ENCODE measurements at regions not wholly inside any gene's neighbourhood (a gene's known extent, or its start where the extent isn't known, plus 50 kb on each side); places are given as distances from the start of the nearest gene placed in this dataset.

GRCh38 chr2:176533505-176534193 is 264.4 kb downstream of the MTX2 start:
- BruUV-seq (replicated peaks), result no TSS peak
- Histone ChIP-seq H3K9me3 (no peaks in the 10 kb centered on the region), H3K4me1 (no peaks in the 10 kb centered on the region), H3K27me3 (replicated peaks; ENCODE audit: control insufficient read depth, insufficient read depth, low read length) (no peaks in the 10 kb centered on the region; the same call in 1 of the 2 replicates), H3K4me3 (ENCODE audit: low read depth, low read length) (no peak overlapping the region), H3K36me3 (ENCODE audit: control insufficient read depth, insufficient read depth, low read length) (no peaks in the 10 kb centered on the region)
- ChIA-PET POLR2A (no interaction called here), CTCF (no interaction called here)
- Mint-ChIP-seq H3K4me1 (ENCODE audit: low read depth, unreplicated experiment) (no peaks in the 10 kb centered on the region), H3K36me3 (ENCODE audit: insufficient read depth, unreplicated experiment) (no peaks in the 10 kb centered on the region), H3K4me3 (ENCODE audit: unreplicated experiment) (no peak overlapping the region), H3K9me3 (ENCODE audit: unreplicated experiment) (no peaks in the 10 kb centered on the region), H3K27me3 (ENCODE audit: insufficient read depth, unreplicated experiment) (peaks cover 17% of the 10 kb centered on the region), H3K27ac (ENCODE audit: unreplicated experiment) (no peak overlapping the region)
- no peak for TF ChIP-seq CTCF (IDR thresholded peaks at IDR 0.05; ENCODE audit: insufficient read depth in 1 of 2, low read depth in 1 of 2, low read length in 1 of 2, severe bottlenecking in 1 of 2, unreplicated experiment in 1 of 2)
- no peak for DNase-seq
- intact Hi-C loops (cut with micrococcal nuclease; ENCODE audit: unreplicated experiment), result no loop called here

GRCh38 chr2:176534798-176535466 is 265.7 kb downstream of the MTX2 start:
- H3K9me3 Mint-ChIP-seq (ENCODE audit: unreplicated experiment), result no peaks in the 10 kb centered on the region
- no peaks in the 10 kb centered on the region for H3K4me1 ChIP-seq
- H3K27me3 Mint-ChIP-seq (ENCODE audit: insufficient read depth, unreplicated experiment), result peaks cover 13% of the 10 kb centered on the region
- BruUV-seq (replicated peaks), result no TSS peak
- H3K27ac Mint-ChIP-seq (ENCODE audit: unreplicated experiment), result no peak overlapping the region
- H3K36me3 ChIP-seq (ENCODE audit: control insufficient read depth, insufficient read depth, low read length), result no peaks in the 10 kb centered on the region
- DNase-seq, result no peak
- CTCF ChIA-PET, result no interaction called here
- POLR2A ChIA-PET, result no interaction called here
- no peaks in the 10 kb centered on the region for H3K9me3 ChIP-seq
- no peaks in the 10 kb centered on the region for H3K4me1 Mint-ChIP-seq (ENCODE audit: low read depth, unreplicated experiment)
- no peaks in the 10 kb centered on the region; the same call in 1 of the 2 replicates for H3K27me3 ChIP-seq (replicated peaks; ENCODE audit: control insufficient read depth, insufficient read depth, low read length)
- no peaks in the 10 kb centered on the region for H3K36me3 Mint-ChIP-seq (ENCODE audit: insufficient read depth, unreplicated experiment)
- H3K4me3 ChIP-seq (ENCODE audit: low read depth, low read length), result no peak overlapping the region
- H3K4me3 Mint-ChIP-seq (ENCODE audit: unreplicated experiment), result no peak overlapping the region
- TF ChIP-seq CTCF (IDR thresholded peaks at IDR 0.05; ENCODE audit: insufficient read depth in 1 of 2, low read depth in 1 of 2, low read length in 1 of 2, severe bottlenecking in 1 of 2, unreplicated experiment in 1 of 2), result no peak
- intact Hi-C loops (cut with micrococcal nuclease; ENCODE audit: unreplicated experiment), result no loop called here

- Histone ChIP-seq H3K4me3 (ENCODE audit: low read depth, low read length) (no peak overlapping the region), H3K9me3 (no peaks in the 10 kb centered on the region), H3K36me3 (ENCODE audit: control insufficient read depth, insufficient read depth, low read length) (no peaks in the 10 kb centered on the region), H3K27me3 (replicated peaks; ENCODE audit: control insufficient read depth, insufficient read depth, low read length) (no peaks in the 10 kb centered on the region; the same call in 1 of the 2 replicates), H3K4me1 (no peaks in the 10 kb centered on the region)
- intact Hi-C loops (cut with micrococcal nuclease; ENCODE audit: unreplicated experiment), result no loop called here
- no peak for TF ChIP-seq CTCF (IDR thresholded peaks at IDR 0.05; ENCODE audit: insufficient read depth in 1 of 2, low read depth in 1 of 2, low read length in 1 of 2, severe bottlenecking in 1 of 2, unreplicated experiment in 1 of 2)
- Mint-ChIP-seq H3K27ac (ENCODE audit: unreplicated experiment) (no peak overlapping the region), H3K36me3 (ENCODE audit: insufficient read depth, unreplicated experiment) (no peaks in the 10 kb centered on the region), H3K4me1 (ENCODE audit: low read depth, unreplicated experiment) (no peaks in the 10 kb centered on the region), H3K9me3 (ENCODE audit: unreplicated experiment) (no peaks in the 10 kb centered on the region), H3K27me3 (ENCODE audit: insufficient read depth, unreplicated experiment) (peaks cover 13% of the 10 kb centered on the region), H3K4me3 (ENCODE audit: unreplicated experiment) (no peak overlapping the region)
- CTCF ChIA-PET, result no interaction called here
- POLR2A ChIA-PET, result no interaction called here
- BruUV-seq (replicated peaks), result no TSS peak
- no peak for DNase-seq
These were observed 266.3 kb downstream of the MTX2 start for GRCh38 chr2:176535467-176536113.

Measured in Caco-2 (cell line).